Epithelial cell of esophagus (primary cell): ENCODE measurements at regions not wholly inside any gene's neighbourhood (a gene's known extent, or its start where the extent isn't known, plus 50 kb on each side); places are given as distances from the start of the nearest gene placed in this dataset.

Source experiments
- DNase-seq: peaks from one replicate; pipeline ENCODE4 v3.0.0; 2010; ENCODE audit warnings: low read depth
- H3K4me3 ChIP-seq: 2 replicates; pipeline ENCODE4 v1.5.1; 2011; ENCODE audit warnings: mild to moderate bottlenecking, low read length, control low read depth
- TF ChIP-seq, protein P1 (sequence below): IDR thresholded peaks from 2 replicates; pipeline ENCODE4 v1.5.1; 2011; ENCODE audit warnings: low read depth, mild to moderate bottlenecking, low read length, control low read depth, inconsistent platforms; ENCODE audit not compliant: insufficient read depth; ENCODE audit errors: missing control alignments

DNA sequence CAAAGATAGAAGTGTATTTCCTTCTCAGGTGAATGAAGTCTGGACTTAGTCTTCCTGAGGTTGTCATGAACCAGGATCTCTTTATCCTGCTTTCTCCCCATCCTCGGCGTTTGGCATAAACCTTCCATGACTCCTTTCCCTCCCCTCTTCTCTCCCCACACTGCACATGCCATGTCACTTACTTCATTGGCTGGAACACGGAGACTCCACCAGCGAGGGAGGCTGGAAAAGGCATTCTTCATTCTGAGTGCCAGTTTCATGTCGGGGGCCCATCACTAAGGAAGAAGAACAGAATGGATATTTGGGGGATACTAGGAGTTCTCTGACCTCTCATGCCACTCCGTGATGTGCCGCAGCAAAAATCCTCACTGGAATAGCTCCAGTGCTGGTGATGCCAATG, 105.6 kb downstream of the VCPKMT start:
- no peak for DNase-seq
- H3K4me3 ChIP-seq = no peak overlapping the region
- TF ChIP-seq, protein P1, sequence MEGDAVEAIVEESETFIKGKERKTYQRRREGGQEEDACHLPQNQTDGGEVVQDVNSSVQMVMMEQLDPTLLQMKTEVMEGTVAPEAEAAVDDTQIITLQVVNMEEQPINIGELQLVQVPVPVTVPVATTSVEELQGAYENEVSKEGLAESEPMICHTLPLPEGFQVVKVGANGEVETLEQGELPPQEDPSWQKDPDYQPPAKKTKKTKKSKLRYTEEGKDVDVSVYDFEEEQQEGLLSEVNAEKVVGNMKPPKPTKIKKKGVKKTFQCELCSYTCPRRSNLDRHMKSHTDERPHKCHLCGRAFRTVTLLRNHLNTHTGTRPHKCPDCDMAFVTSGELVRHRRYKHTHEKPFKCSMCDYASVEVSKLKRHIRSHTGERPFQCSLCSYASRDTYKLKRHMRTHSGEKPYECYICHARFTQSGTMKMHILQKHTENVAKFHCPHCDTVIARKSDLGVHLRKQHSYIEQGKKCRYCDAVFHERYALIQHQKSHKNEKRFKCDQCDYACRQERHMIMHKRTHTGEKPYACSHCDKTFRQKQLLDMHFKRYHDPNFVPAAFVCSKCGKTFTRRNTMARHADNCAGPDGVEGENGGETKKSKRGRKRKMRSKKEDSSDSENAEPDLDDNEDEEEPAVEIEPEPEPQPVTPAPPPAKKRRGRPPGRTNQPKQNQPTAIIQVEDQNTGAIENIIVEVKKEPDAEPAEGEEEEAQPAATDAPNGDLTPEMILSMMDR = no peak

DNA sequence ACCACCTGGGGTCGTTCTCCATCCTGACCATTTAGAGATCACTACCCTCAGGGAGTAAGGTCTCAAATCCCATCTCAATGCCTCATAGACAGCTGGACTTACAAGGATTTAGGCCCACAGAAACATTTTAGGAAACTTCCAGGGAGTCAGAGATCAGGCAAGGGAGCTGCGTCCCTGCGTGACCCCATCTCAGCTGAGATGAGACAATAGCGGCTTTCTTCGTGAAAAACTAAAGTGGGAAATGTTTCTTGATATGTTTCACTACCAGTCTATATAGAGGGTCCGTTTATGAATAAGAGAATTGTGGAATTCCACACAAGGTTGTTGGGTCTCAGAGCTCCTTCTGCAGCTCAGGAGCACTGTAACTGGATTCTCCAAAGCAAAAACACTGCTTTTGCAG, 105.1 kb downstream of the VCPKMT start:
- H3K4me3 ChIP-seq = no peak overlapping the region
- no peak for DNase-seq
- TF ChIP-seq, protein P1 = no peak

DNA sequence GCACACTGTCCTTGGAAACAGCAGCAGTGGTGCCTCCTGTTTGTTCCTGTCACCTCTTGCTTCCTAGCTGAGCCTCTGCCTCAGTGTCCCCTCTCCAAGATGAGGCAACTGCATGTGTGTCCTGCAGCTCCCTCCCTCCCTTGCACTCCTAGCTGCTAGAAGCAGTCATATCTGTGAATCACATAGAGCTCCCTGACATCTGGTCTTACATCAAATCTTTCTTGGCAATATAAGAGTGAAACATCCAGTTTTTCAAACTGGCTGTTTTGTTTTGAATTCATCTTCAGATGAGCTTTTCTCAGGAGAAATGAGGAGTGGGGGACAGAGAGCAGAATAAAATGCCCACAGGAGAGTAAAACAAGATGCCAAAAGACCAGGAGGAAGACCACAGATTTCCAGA, 103.7 kb downstream of the VCPKMT start:
- H3K4me3 ChIP-seq = no peak overlapping the region
- TF ChIP-seq, protein P1 = no peak
- DNase-seq = peak; percentile 50

DNA sequence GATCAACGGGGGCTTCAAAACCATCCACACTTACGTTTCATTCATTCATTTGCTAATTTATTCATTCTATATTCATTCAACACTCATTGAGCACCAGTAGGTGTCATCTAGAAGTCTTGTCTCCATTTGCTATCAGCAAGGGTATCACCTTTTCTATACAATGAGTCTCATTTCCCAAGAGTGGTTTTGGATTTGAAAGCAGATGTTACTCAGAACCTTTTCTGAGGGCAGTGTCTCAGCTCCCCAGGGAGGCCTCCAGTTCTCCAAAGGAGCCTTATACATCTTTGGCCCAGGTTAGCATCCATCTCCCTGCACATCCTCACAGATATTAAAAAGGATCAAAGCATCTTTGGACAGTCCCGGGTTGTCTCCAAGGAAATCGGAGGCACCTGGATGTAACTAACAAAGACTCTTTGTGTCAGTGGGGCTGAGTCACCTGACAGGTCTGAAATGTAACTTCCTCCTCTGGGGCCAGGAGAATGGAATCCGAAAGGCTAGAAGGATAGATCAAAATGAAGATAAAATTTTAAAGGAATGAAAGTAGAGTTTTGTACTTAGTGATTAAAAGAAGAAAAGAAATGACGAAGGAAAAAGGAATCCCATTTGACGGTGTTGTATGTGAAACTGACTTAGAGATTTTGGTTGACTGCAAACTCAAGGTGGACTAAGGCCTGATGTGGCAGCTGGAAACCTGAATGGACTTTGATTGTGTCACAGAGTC, 103.0 kb downstream of the VCPKMT start:
- peak; percentile 73 for DNase-seq
- H3K4me3 ChIP-seq = no peak overlapping the region
- TF ChIP-seq, protein P1 = no peak

DNA sequence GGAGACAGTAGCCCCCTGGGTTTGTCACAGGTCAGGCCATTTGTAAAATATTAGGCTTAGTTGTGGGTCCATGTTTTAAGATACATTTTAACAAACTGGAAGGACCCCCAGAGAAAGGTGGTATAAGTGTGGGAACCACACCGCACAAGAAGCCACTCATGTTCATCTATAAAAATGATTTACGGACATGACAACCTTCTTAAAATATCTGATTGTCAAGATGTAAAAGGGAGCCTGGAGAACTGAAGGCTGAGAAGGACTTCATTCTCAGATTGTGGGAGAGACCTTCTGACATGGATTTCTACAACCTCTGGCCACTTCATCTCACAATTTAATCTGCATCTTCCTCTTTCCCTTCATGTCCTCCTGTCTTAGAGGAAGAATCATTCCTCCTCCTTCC, 102.4 kb downstream of the VCPKMT start:
- TF ChIP-seq, protein P1 = no peak
- no peak for DNase-seq
- H3K4me3 ChIP-seq = no peak overlapping the region

DNA sequence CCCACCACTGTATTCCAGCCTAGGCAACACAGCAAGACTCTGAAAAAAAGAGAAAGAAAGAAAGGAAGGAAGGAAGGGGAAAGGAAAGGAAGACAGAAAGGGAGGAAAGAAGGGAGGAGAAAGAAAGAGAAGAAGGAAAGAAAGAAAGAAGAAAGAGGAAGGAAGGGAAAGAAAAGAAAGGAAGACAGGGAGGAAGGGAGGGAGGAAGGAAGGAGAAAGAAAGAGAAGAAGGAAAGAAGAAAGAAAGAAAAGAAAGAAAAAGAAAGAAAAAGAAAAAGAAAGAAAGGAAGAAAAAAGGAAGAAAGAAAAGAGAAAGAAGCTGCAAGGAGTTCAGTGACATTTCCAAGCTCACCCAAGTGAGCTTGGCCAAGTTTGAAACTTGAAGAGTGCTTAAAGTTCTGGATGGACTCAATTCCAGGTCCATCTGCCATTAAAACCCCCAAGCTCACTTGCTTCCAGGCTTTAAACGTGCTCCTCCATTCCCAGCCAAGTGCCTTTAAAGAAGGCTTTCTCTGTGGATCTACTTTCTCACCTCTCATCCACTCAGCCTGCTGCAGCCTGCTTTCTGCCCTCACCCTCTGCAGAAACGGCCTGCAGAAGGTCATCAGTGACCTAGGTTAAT, 101.5 kb downstream of the VCPKMT start:
- DNase-seq = no peak
- no peak overlapping the region for H3K4me3 ChIP-seq
- TF ChIP-seq, protein P1 = no peak

DNA sequence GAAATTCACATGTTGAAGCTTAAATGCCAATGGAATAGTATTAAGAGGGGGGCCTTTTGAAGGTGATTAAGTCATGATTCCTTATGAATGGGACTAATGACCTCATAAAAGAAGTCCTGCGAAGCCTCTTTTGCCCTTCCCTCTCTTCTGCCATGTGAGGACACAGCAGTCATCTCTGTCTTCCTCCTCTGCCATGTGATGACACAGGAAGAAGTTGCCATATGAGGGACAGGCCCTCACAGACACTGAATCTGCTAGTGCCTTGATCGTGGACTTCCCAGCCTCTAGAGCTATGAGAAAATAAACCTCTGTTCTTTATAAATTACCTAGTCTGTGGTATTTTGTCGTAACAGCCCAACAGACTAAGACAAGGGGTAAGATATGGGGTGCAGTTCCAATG, 100.7 kb downstream of the VCPKMT start:
- TF ChIP-seq, protein P1 = no peak
- H3K4me3 ChIP-seq = no peak overlapping the region
- DNase-seq = no peak
